PC-9 (cell line): ENCODE measurements at regions not wholly inside any gene's neighbourhood (a gene's known extent, or its start where the extent isn't known, plus 50 kb on each side); places are given as distances from the start of the nearest gene placed in this dataset.

Source experiments
- BruUV-seq: library from RNA; stranded (reverse); fragments of 400-500 nt; replicated peaks from 2 replicates; lab custom pipeline; 2021; lab: Mats Ljungman, UMichigan
- CTCF ChIA-PET: fragments of 300-600 bp; sonication (Branson Sonifier 250); formaldehyde crosslinking; loops from one replicate; lab custom pipeline; 2022; ENCODE audit warnings: antibody characterized with exemption; lab: Charles Lee
- POLR2A ChIA-PET: fragments of 300-600 bp; sonication (Branson Sonifier 250); formaldehyde crosslinking; loops from one replicate; lab custom pipeline; 2022; ENCODE audit warnings: antibody characterized with exemption; ENCODE audit not compliant: unreplicated experiment; lab: Charles Lee
- DNase-seq, 2 experiments: peaks; one replicate each; pipeline versions ENCODE4 v3.0.0 to v3.0.0-alpha.2; 2015 to 2022; ENCODE audit warnings: mixed read lengths in 1 of 2
- H2AFZ ChIP-seq: fragments of 200-600 bp; sonication (generic); 2 replicates; pipeline ENCODE4 v1.8.1; 2017; ENCODE audit warnings: antibody characterized with exemption
- H3F3A ChIP-seq: fragments of 200-600 bp; sonication (generic); 2 replicates; pipeline ENCODE4 v1.8.1; 2017; ENCODE audit warnings: antibody characterized with exemption, mild to moderate bottlenecking, low read depth; ENCODE audit not compliant: insufficient read depth
- H3K27ac ChIP-seq: fragments of 200-600 bp; sonication (generic); 2 replicates; pipeline ENCODE4 v1.6.1; 2016; ENCODE audit warnings: mixed run types
- H3K27me3 ChIP-seq: fragments of 200-600 bp; sonication (generic); 2 replicates; pipeline ENCODE4 v1.6.1; 2016; ENCODE audit warnings: low read depth, mixed run types; ENCODE audit not compliant: insufficient read depth
- H3K36me3 ChIP-seq: fragments of 200-600 bp; sonication (generic); 2 replicates; pipeline ENCODE4 v1.6.1; 2016; ENCODE audit warnings: low read depth, mixed run types
- H3K4me1 ChIP-seq: fragments of 200-600 bp; sonication (generic); replicated peaks from 2 replicates; pipeline ENCODE4 v1.6.1; 2016; ENCODE audit warnings: mixed run types; ENCODE audit not compliant: insufficient read depth
- H3K4me2 ChIP-seq: fragments of 200-600 bp; sonication (generic); 2 replicates; pipeline ENCODE4 v1.6.1; 2017; ENCODE audit warnings: mixed run types
- H3K4me3 ChIP-seq: fragments of 200-600 bp; sonication (generic); 2 replicates; pipeline ENCODE4 v1.6.1; 2016; ENCODE audit warnings: mixed run types
- H3K79me2 ChIP-seq: fragments of 200-600 bp; sonication (generic); 2 replicates; pipeline ENCODE4 v1.6.1; 2017; ENCODE audit warnings: low read depth, mixed run types
- H3K9me2 ChIP-seq: fragments of 200-600 bp; sonication (generic); 2 replicates; pipeline ENCODE4 v1.8.1; 2017; ENCODE audit warnings: mild to moderate bottlenecking; ENCODE audit not compliant: insufficient read depth
- H3K9me3 ChIP-seq: fragments of 200-600 bp; sonication (generic); 2 replicates; pipeline ENCODE4 v1.8.1; 2016; ENCODE audit warnings: low read depth; ENCODE audit not compliant: insufficient read depth
- H4K20me1 ChIP-seq: fragments of 200-600 bp; sonication (generic); 2 replicates; pipeline ENCODE4 v1.8.1; 2017; ENCODE audit not compliant: insufficient read depth
- EZH2 ChIP-seq: fragments of 200-600 bp; sonication (generic); IDR thresholded peaks from 2 replicates; pipeline ENCODE4 v1.8.0; 2017; ENCODE audit warnings: antibody characterized with exemption, low read depth
- intact Hi-C: fragments of 100-400 bp; cut with micrococcal nuclease; formaldehyde crosslinking; loops from one replicate; pipeline ENCODE4 v1.10.0; 2022; ENCODE audit not compliant: unreplicated experiment
- TF ChIP-seq, protein P1 (sequence below): fragments of 200-600 bp; sonication (generic); conservative IDR thresholded peaks from 2 replicates; pipeline ENCODE4 v1.6.1; 2017; ENCODE audit warnings: mixed run types, antibody characterized with exemption, mild to moderate bottlenecking, moderate library complexity

DNA sequence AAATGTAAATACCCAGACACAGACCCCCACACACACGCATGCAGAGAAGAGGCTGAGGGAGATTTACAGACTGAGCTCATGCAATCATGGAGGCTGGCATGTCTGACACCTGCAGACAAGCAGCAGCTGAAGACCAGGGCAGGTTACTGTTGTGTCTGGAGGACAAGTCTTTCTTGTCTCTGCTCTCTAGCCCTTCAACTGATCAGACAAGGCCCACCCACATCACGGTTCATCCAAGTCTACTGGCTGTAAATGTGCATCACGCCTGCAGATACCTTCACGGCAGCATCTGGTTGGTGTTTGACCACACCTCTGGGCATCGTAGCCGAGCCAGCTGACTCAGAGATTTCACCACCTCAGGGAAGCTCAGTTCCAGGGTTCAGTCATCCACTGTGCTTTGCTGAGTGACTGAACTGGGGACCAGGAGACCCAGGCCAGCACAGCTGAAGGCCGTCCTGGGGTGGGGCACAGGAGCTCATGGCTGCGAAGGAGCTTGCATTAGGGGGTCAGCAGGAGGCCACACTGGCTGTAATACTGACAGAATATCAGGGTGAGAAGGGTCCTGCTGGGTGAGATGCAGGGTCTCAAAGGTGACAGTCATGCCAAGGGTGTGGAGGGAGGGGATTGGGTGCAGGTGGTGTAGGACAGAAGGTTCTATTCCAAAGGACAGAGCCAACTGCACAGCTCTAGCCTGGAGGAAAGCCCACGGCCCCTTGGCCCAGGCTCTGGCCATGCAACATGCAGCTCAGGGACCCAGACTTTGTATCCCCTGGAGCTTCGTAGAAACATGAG is 304.9 kb downstream of the BRD1 start:
- TF ChIP-seq EZH2, result no peak
- TF ChIP-seq, protein P1, sequence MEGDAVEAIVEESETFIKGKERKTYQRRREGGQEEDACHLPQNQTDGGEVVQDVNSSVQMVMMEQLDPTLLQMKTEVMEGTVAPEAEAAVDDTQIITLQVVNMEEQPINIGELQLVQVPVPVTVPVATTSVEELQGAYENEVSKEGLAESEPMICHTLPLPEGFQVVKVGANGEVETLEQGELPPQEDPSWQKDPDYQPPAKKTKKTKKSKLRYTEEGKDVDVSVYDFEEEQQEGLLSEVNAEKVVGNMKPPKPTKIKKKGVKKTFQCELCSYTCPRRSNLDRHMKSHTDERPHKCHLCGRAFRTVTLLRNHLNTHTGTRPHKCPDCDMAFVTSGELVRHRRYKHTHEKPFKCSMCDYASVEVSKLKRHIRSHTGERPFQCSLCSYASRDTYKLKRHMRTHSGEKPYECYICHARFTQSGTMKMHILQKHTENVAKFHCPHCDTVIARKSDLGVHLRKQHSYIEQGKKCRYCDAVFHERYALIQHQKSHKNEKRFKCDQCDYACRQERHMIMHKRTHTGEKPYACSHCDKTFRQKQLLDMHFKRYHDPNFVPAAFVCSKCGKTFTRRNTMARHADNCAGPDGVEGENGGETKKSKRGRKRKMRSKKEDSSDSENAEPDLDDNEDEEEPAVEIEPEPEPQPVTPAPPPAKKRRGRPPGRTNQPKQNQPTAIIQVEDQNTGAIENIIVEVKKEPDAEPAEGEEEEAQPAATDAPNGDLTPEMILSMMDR, result no peak
- Histone ChIP-seq H3K27ac (no peak overlapping the region), H3K4me3 (no peak overlapping the region), H3F3A (no peaks in the 10 kb centered on the region), H3K9me2 (no peaks in the 10 kb centered on the region), H3K9me3 (no peaks in the 10 kb centered on the region; the same call in 1 of the 2 replicates), H3K79me2 (no peaks in the 10 kb centered on the region), H3K36me3 (no peaks in the 10 kb centered on the region), H3K27me3 (peaks cover 92% of the 10 kb centered on the region), H4K20me1 (no peaks in the 10 kb centered on the region), H3K4me2 (no peak overlapping the region), H3K4me1 (peaks cover 5% of the 10 kb centered on the region), H2AFZ (no peak overlapping the region)
- CTCF ChIA-PET, result no interaction called here
- POLR2A ChIA-PET, result no interaction called here
- DNase-seq, result no peak
- BruUV-seq, result no TSS peak
- intact Hi-C loops, result no loop called here

DNA sequence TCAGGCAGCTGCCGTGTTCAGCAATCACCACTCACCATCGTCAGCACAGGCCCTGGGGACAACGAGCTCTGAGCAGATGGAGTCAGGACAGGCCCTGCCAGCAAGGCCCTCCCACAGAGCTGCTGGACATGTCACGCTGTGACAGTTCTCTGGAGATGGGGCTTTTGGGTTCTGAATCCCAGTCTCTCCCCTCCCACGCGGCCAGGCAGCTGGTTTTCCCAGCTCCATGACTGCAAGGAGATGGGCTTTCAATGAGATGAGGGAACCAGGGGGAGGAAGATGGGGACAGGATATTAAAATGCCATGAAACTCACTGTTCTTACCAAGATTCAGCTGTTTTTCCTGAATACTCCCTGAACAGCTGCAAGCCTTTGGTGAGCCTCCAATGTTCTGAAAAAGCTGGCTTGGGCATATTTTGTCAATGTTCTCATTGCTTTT is 305.9 kb downstream of the BRD1 start:
- Histone ChIP-seq H4K20me1 (no peaks in the 10 kb centered on the region), H3K4me3 (no peak overlapping the region), H3K27ac (no peak overlapping the region), H2AFZ (no peak overlapping the region), H3K79me2 (no peaks in the 10 kb centered on the region), H3K27me3 (peaks cover 95% of the 10 kb centered on the region), H3K4me1 (peaks cover 5% of the 10 kb centered on the region), H3K9me3 (no peaks in the 10 kb centered on the region; the same call in 1 of the 2 replicates), H3F3A (no peaks in the 10 kb centered on the region), H3K4me2 (no peak overlapping the region), H3K9me2 (no peaks in the 10 kb centered on the region), H3K36me3 (no peaks in the 10 kb centered on the region)
- DNase-seq, result no peak
- no TSS peak for BruUV-seq
- TF ChIP-seq, protein P1, result no peak
- no peak for TF ChIP-seq EZH2
- ChIA-PET CTCF (no interaction called here), POLR2A (no interaction called here)
- intact Hi-C loops, result no loop called here

DNA sequence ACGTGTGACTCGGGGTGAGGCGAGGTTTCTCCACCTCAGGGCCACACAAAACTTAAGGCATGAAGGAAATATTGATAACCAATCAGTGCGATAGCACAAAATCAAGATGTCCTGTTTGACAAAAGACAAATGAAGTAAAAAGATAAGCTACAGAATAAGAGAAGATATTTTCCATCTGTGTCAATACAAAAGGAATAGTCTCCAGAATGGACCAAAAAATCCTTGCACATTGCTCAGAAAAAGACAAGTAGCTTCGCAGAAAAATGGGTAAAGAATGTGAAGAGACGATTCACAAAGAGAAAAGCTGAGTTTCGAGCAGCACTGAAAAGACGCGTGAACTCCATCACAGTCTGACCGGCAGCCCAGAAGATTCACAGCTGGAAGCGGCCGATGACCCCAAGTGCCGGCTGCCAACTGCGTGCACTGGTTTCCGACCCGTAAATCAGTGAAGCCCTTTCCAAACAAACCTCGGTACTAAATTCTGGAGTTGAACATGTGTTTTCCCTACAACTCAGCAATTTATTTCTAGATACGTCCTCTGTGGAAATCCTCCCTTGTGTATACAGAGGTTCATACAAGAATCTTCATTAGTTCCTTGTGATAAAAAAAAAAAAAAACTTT is 308.4 kb downstream of the BRD1 start:
- H3K79me2 ChIP-seq, result no peaks in the 10 kb centered on the region
- H4K20me1 ChIP-seq, result no peaks in the 10 kb centered on the region
- H3F3A ChIP-seq, result no peaks in the 10 kb centered on the region
- ChIA-PET CTCF (no interaction called here), POLR2A (no interaction called here)
- TF ChIP-seq, protein P1, result no peak
- no peak for TF ChIP-seq EZH2
- H3K36me3 ChIP-seq, result no peaks in the 10 kb centered on the region
- H2AFZ ChIP-seq, result no peak overlapping the region
- intact Hi-C loops, result no loop called here
- H3K9me3 ChIP-seq, result no peaks in the 10 kb centered on the region; the same call in 1 of the 2 replicates
- DNase-seq, result no peak
- H3K9me2 ChIP-seq, result no peaks in the 10 kb centered on the region
- H3K4me1 ChIP-seq, result peaks cover 4% of the 10 kb centered on the region
- H3K27me3 ChIP-seq, result peaks cover 91% of the 10 kb centered on the region
- H3K4me2 ChIP-seq, result no peak overlapping the region
- no peak overlapping the region for H3K4me3 ChIP-seq
- no peak overlapping the region for H3K27ac ChIP-seq
- no TSS peak for BruUV-seq
